Progenitor cell of endocrine pancreas (in vitro differentiated cells): ENCODE measurements at regions not wholly inside any gene's neighbourhood (a gene's known extent, or its start where the extent isn't known, plus 50 kb on each side); places are given as distances from the start of the nearest gene placed in this dataset.

Experiments
- DNase-seq: peaks from one replicate; pipeline ENCODE4 v3.0.0; 2021; ENCODE audit warnings: low spot score; ENCODE audit not compliant: unreplicated experiment
- H3K27ac Mint-ChIP-seq: 2 replicates; pipeline ENCODE4 v1.8.0; 2021; ENCODE audit warnings: mild to moderate bottlenecking, moderate library complexity, mixed read lengths
- H3K27me3 Mint-ChIP-seq: 2 replicates; pipeline ENCODE4 v1.8.0; 2021; ENCODE audit warnings: mixed read lengths
- H3K36me3 Mint-ChIP-seq: 2 replicates; pipeline ENCODE4 v1.8.0; 2022; ENCODE audit warnings: mixed read lengths; ENCODE audit not compliant: insufficient read depth
- H3K4me1 Mint-ChIP-seq: 2 replicates; pipeline ENCODE4 v1.8.0; 2021; ENCODE audit warnings: low read depth, mixed read lengths
- H3K4me3 Mint-ChIP-seq: 2 replicates; pipeline ENCODE4 v1.8.0; 2021; ENCODE audit warnings: low read depth, mild to moderate bottlenecking, moderate library complexity, mixed read lengths
- H3K9me3 Mint-ChIP-seq: 2 replicates; pipeline ENCODE4 v1.8.0; 2021; ENCODE audit warnings: low read depth, mixed read lengths
- CTCF ChIP-seq: fragments of 200-600 bp; sonication (generic); IDR thresholded peaks from one replicate; pipeline ENCODE4 v1.5.0; 2021; ENCODE audit warnings: antibody characterized with exemption, mild to moderate bottlenecking; ENCODE audit not compliant: unreplicated experiment

GRCh38 chr2:56464613-56465012, 280.8 kb downstream of the CCDC85A start:
- no peaks in the 10 kb centered on the region for H3K9me3 Mint-ChIP-seq
- no peak overlapping the region for H3K27ac Mint-ChIP-seq
- no peaks in the 10 kb centered on the region for H3K27me3 Mint-ChIP-seq
- TF ChIP-seq CTCF = no peak
- H3K4me3 Mint-ChIP-seq = no peak overlapping the region
- DNase-seq = no peak
- no peaks in the 10 kb centered on the region for H3K36me3 Mint-ChIP-seq
- no peaks in the 10 kb centered on the region for H3K4me1 Mint-ChIP-seq

GRCh38 chr2:56465491-56465890, 281.7 kb downstream of the CCDC85A start:
- Mint-ChIP-seq H3K36me3 (no peaks in the 10 kb centered on the region), H3K27me3 (no peaks in the 10 kb centered on the region), H3K4me3 (no peak overlapping the region), H3K9me3 (no peaks in the 10 kb centered on the region), H3K27ac (no peak overlapping the region), H3K4me1 (no peaks in the 10 kb centered on the region)
- no peak for DNase-seq
- no peak for TF ChIP-seq CTCF

GRCh38 chr2:56473524-56473923, 289.7 kb downstream of the CCDC85A start:
- H3K4me1 Mint-ChIP-seq = peaks cover 6% of the 10 kb centered on the region
- no peaks in the 10 kb centered on the region for H3K36me3 Mint-ChIP-seq
- no peaks in the 10 kb centered on the region for H3K9me3 Mint-ChIP-seq
- H3K27ac Mint-ChIP-seq = no peak overlapping the region
- no peak for DNase-seq
- H3K4me3 Mint-ChIP-seq = no peak overlapping the region
- no peaks in the 10 kb centered on the region for H3K27me3 Mint-ChIP-seq
- no peak for TF ChIP-seq CTCF

- Mint-ChIP-seq H3K36me3 (no peaks in the 10 kb centered on the region), H3K27ac (no peak overlapping the region), H3K27me3 (no peaks in the 10 kb centered on the region), H3K4me1 (peaks cover 6% of the 10 kb centered on the region), H3K4me3 (no peak overlapping the region), H3K9me3 (no peaks in the 10 kb centered on the region)
- DNase-seq = no peak
- no peak for TF ChIP-seq CTCF
Measured at GRCh38 chr2:56474412-56475158, 290.8 kb downstream of the CCDC85A start.

GRCh38 chr2:56475191-56475590, 291.4 kb downstream of the CCDC85A start:
- Mint-ChIP-seq H3K27me3 (no peaks in the 10 kb centered on the region), H3K4me1 (peaks cover 6% of the 10 kb centered on the region), H3K36me3 (no peaks in the 10 kb centered on the region), H3K27ac (no peak overlapping the region), H3K4me3 (no peak overlapping the region), H3K9me3 (no peaks in the 10 kb centered on the region)
- no peak for DNase-seq
- TF ChIP-seq CTCF = no peak
